Endometrial microvascular endothelial cells (primary cell): ENCODE measurements at regions not wholly inside any gene's neighbourhood (a gene's known extent, or its start where the extent isn't known, plus 50 kb on each side); places are given as distances from the start of the nearest gene placed in this dataset.

Experiments used
- in situ Hi-C: cut with HindIII; loops from 2 replicates; pipeline ENCODE4 v1.10.0; 2017; ENCODE audit warnings: low sequenced_read_pairs, low pct_unique_long_range_greater_than_20kb; ENCODE audit errors: inconsistent ontology term

DNA sequence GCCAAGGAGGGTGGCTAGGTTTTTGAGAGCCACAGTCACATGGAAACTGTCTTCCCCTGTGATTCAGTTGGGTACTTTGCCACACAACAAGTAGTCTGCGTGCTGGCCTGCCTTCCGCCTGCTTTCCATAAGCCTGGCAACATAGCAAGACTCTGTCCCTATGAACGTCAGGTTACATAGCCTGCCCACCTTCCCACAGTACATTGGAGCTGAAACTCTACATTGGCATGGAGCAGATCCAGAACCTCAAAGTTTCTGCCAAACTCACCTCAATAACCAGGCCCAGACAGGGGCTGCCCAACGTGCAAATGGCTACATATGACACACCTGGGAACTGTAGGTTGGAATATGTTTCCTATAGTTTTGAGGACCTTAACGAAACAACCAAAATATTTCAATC, 140.6 kb upstream of the PRICKLE2 start:
- in situ Hi-C loops = loop anchor here (25.0 kb wide), 1 partner anchor 154 kb away; no protein-coding TSS in a partner anchor

DNA sequence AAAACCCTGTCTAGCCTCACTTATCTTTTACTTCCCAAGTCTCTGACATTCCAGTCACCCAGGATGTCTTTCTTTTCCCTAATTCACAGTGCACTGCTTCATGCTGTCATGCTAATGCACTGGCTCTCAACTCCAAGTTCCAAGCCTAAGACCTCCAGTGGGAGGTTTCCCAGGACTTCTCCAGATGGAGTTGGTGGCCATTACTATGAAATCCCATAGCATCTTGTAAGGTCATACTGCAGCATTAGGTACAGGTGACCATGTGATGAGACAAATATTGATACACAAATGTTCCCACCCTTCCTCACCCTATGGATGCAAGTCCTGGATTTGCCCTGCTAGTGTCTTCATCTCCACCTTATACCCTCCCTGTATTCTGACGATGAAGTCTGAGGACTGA, 138.6 kb upstream of the PRICKLE2 start:
- in situ Hi-C loops = loop anchor here (25.0 kb wide), 1 partner anchor 152 kb away; no protein-coding TSS in a partner anchor

DNA sequence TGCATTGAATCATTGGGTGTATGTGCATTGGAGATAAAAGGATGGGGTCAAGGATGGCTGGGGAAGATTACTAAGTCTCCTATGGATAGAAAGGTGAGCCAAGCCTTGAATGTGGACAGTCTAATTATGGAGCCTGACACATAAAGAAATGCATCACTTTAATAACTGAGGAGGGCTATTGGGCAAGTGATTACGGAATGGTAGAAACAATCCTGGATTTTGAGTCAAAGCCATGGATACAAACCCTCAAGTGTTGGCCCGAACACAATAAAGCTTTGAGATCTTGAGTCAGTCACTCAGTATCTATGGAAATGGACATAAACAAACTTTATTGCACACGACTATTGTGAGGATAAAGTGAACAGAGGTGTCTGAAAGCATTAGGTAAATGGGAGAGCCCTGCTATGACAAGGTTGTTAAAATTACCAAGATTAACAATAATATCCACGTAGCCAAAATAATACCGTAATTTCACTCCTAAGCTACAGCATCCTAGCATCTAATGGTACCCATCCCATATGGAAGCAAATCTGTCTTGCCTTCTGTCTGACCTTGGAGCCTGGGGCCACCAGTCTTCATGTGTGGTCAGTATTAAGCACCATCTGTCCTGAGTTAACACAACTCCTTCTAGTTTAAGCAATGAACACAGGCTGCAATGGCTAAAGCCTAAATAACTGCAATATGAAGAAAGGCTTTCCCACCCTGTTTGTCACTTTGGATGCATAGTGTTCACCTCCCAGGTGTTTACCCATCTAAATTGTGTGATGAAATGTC, 136.9 kb upstream of the PRICKLE2 start:
- in situ Hi-C loops = loop anchor here (25.0 kb wide), 1 partner anchor 150 kb away; no protein-coding TSS in a partner anchor

DNA sequence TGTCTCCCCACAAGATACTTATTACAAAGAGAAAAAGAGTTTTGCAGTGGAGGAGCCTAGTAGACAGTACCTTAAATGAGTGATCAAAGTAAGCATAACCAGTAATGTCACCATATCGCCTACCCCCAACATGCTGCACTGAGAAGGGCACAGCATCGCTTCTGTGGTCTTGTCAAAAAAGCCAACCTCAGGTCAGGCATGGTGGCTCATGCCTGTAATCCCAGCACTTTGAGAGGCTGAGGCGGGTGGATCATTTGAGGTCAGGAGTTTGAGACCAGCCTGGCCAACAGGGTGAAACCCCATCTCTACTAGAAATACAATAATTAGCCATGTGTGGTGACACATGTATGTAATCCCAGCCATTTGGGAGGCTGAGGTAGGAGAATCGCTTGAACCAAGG, 135.8 kb upstream of the PRICKLE2 start:
- in situ Hi-C loops = loop anchor here (25.0 kb wide), 1 partner anchor 149 kb away; no protein-coding TSS in a partner anchor

DNA sequence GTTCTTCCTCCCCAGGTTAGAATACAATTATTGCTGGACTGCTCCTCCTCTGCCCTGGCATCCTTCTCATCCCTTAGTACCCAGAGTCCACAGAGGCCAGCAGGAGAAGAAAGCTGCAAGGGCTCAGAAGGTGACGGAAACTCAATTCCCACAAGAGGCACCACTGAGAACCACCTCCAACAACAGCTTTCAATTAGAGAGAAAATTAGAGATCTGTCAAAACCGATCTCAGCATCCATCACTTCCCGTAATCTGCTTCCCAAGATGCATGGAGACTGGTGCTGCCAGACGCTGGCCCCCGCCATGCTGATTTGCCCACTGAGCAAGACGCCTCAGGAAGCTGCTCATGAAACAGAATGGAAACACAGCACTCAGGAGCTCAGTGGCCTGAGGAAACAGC, 135.0 kb upstream of the PRICKLE2 start:
- in situ Hi-C loops = loop anchor here (25.0 kb wide), 1 partner anchor 148 kb away; no protein-coding TSS in a partner anchor

DNA sequence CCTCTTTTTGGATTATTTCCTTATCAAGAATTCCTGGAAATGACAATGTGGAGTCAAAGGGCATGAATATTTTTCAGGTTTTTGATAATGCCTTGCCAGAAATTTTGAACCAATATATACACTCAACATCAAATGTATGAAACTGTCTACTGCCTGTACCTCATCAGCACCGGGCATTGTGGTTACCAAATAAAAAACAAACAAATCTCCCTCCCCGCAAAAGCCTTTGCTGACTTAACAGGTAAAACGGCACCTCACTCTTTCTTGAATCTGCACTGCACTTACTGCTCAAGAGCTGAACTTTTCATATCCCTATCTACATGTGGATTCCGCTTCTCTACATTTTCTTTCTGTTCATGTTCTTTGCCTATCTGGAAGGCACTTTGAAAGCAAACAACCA, 134.5 kb upstream of the PRICKLE2 start:
- in situ Hi-C loops = loop anchor here (25.0 kb wide), 1 partner anchor 147 kb away; no protein-coding TSS in a partner anchor

DNA sequence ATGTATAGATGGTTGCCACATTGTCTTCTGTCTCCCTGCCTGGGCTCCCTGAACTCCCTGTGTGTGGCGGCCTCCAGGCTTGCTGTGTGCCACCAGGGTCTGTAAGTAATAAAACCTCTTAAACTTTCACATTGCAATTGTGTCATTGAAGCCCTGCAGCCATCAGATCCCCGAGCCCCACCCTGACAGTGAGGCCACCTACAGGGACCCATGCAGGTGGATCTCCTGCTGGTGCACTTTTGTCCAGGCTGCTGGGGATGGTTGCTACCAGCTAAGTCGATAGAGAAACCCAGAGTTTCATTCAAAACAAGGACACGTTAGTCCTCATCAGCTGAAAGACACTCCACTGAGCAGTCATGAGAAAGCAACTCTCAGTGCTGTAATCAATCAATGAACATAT, 133.6 kb upstream of the PRICKLE2 start:
- in situ Hi-C loops = loop anchor here (25.0 kb wide), 1 partner anchor 147 kb away; no protein-coding TSS in a partner anchor

DNA sequence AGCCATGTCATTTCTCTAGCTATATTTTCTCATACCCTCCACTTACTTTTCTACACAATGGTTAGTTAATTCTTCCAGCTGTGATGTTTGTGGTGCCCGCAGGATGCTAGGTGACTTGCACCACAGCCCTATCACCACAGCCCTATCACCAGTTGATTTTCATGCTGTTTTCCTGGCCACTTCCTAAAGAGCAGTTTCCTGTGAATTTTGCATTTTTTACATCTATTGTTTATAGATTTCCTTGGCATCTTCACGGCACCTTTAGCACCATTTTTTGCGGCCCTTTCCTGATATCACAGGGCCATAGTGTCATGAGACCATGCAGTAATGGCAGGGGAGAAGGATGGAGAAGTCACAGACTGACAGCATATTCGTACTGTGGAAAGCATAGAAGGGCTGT, 132.9 kb upstream of the PRICKLE2 start:
- in situ Hi-C loops = loop anchor here (25.0 kb wide), 1 partner anchor 146 kb away; no protein-coding TSS in a partner anchor

DNA sequence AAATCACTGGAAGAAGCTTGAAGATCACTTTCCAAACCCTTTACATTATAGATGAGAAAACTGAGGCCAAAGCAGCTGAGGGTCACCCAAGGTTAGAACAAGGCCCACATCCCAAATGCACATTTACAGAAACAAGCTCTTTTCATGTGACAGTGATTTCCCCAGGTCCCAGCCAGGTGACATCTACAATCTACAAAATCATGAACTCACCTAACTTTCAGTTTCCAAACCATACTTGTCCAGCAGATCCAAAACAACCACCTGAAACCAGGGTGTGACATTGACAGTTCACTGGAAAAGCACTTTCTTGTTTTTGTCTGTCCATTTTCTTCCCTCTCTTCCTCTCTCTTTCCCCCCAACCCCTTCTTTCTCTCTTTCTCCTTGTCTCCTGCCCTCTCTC, 132.2 kb upstream of the PRICKLE2 start:
- in situ Hi-C loops = loop anchor here (25.0 kb wide), 1 partner anchor 145 kb away; no protein-coding TSS in a partner anchor

DNA sequence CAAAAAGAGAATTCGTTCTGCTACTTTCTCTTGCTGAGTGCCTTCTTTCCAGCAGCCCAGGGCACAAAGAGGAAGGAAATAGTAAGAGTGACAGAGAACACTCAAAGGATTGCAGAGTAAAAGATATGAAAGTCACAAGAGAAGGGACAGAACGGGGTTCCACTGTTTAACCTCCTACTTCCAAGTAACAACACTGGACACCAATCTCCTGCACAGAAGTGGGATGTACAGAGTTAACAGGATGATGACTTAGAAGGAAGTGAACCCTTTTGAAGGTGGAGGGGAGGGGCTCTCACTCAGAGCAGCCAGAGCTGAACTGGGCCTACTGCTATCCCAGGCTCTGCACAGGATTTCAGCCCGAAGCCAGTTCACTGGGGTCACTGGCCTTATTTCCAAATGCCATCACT, 130.1 kb upstream of the PRICKLE2 start:
- in situ Hi-C loops = loop anchor here (25.0 kb wide), 1 partner anchor 143 kb away; no protein-coding TSS in a partner anchor

DNA sequence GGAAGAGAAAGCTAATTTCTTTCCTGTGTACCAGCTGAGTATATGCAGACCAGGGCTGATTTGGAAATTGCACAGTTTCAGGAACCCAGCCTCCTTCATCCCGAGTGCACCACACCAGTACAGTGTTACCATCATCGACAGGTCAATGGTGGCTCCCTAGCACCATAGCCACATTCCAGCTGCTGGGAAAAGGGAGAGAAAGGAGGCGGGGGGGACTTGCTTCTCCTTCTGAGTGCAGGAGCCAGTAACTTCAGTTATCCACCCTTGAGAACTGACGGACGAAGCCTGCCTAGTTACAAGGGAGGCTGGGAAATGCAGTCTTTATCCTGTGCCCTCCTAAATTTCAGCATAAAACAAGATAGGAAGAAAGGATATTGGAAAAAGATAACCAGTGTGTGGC, 129.7 kb upstream of the PRICKLE2 start:
- in situ Hi-C loops = loop anchor here (25.0 kb wide), 1 partner anchor 143 kb away; no protein-coding TSS in a partner anchor

DNA sequence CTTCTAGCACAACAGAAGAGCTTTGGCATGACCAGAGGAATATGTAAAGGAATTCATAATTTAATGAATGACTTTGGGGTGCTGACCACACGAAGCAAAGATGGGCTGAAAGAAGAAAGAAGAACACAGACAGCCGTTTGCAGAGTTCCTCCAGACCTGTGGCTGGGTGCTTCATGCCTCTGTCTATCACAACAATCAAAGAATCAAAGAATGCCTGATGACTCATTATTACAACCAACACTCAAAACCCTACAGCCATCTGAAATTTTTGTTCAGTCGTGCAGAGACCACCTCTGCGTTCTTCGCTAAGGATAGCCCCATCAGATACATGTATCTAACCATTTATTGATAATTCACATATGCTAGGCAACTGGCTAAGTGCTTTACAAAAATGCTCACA, 129.0 kb upstream of the PRICKLE2 start:
- in situ Hi-C loops = loop anchor here (25.0 kb wide), 1 partner anchor 142 kb away; no protein-coding TSS in a partner anchor

DNA sequence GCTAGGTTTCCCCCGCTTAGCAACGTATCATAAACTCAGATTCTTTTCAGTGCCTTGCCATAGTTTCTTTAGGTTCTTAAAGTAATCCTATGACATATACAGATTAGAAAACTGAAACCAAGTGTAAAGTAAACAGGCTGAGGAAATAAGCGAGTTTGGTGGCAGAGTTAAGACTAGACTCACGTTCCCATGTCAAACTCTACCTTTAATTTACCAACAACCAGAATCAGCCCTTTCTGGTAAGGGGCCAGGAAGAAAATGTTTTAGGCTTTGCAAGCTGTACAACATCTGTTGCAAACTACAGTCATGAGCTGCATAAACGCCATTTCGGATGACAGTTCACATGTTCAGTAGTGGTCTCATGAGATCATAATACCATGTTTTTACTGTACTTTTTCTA, 128.0 kb upstream of the PRICKLE2 start:
- in situ Hi-C loops = loop anchor here (25.0 kb wide), 1 partner anchor 141 kb away; no protein-coding TSS in a partner anchor

DNA sequence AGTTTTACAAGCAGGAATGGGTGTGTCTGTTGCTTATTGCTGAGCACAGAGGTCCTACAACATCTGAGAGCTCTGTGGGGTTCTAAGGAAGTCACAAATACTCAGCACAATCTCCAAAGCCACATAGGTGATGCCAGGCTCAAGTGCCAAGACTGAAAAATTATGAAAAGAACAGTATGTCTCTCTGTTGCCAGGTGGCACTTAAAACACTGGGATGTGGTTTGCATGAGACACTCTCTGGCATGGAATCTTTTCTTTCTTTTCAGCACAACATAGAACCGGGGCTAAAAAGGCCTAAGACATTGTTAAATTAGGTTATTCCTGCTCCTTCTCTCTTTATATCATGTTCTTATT, 127.3 kb upstream of the PRICKLE2 start:
- in situ Hi-C loops = loop anchor here (25.0 kb wide), 1 partner anchor 140 kb away; no protein-coding TSS in a partner anchor

DNA sequence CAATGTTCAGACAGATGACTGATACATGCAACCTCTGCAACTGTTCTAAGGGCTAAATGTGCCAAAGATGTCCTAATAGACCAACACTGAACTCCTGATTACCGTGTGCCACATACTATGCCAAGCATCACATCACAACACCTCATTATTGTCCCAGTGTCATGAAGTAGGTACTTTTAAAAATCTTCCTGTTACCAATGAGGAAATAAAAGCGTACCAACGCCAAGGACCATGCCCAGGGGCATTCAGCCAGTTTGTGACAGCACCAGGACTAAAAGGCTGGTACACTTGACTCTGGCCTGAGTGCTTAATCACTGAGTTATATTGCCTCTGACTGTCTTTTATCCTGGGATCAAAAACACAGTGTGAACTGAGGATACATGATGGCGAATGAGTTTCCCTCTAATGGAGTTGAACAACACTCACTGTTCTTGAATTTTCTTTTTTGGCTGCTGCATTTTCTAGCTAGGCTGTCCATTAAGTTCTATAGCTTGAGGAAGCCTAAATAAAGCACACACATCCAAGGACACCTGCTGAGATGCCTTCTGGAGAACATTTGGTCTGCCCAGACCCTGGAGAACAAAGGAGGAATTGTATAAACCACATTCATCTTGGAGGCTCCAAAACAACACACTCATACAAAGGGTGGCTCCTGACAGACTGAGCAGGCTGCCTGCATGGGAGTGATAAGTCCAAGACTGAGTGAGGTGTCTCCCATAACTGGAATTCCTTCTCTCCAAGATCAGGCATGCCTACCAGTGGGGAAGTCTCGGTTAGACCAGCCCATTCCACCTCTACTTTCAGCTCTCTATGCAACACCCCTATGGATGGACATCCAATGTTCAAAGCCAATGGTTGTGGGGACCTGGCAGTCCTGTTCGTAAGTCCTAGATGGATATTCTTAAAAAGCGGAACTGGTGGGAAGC, 126.7 kb upstream of the PRICKLE2 start:
- in situ Hi-C loops = loop anchor here (25.0 kb wide), 1 partner anchor 140 kb away; no protein-coding TSS in a partner anchor

DNA sequence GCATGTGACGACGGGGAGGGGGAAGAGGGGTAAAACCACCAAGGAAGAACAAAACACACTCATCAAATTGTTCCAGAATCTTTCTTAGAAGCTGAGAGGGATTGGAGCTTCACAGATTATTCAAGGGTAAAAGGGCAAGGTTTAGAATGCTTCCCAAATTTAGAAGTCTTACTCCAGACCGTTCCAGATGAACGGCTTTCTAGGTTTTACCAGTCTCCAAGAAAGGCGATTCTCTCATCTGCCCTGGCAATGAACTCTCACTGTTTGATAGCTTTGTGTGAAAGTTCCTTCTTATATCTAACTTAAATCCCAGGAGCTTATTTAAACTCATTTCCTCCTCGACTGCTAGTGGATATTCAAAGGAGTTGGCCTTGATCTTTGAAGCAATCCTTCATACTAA, 124.3 kb upstream of the PRICKLE2 start:
- in situ Hi-C loops = no loop called here

DNA sequence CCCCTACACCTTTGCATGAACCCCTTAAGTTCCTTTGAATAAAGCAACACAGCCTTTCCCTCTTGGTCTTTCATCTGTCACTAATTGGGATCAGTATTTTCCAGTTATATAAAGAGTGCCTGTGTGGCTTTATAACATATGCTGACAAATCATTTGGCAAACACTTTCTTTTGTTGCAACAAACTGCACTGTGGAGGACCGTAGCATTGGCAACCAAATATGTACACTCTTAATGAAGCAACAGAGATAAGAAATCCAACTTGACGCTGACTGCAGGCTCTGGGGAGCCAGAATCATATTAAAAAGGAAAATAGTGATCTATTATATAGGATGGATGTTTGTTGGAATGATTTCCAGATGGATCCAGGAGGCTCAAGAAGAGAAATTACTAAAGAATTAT, 120.1 kb upstream of the PRICKLE2 start:
- in situ Hi-C loops = no loop called here

DNA sequence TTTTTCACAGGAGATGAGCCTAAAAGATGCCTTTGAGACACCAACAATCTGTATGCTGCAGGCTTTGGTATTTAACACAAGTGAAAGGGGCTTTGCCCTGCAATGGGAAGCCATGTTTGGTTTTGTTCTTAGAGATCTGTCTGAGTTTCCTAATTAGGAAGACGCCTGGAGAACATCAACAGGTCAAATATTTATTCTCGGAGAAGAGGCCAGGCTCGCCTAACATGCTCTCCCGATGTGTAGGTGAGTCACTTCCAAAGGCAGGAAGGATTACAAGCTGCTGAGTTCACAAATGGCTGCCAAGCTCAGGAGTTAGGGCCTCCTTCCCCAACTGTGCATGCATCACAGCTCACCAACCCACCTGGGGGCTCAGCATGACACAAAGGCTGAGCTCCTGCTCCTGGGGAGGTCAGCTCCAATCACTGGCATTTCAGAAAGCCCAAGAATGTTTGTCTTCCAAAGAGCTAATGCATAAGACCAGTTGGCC, 119.5 kb upstream of the PRICKLE2 start:
- in situ Hi-C loops = no loop called here
